AG04450 (cell line): ENCODE measurements at regions not wholly inside any gene's neighbourhood (a gene's known extent, or its start where the extent isn't known, plus 50 kb on each side); places are given as distances from the start of the nearest gene placed in this dataset.
A peak's percentile ranks its signal among the peaks of the same experiment; 100 is the strongest.

ENCODE experiments used
- CTCF ChIA-PET: fragments of 300-600, 350-600 bp; formaldehyde crosslinking; extraction: SDS; loops from one replicate; lab custom pipeline; 2022; ENCODE audit warnings: antibody characterized with exemption, inconsistent platforms; lab: Charles Lee
- POLR2A ChIA-PET: fragments of 350-600 bp; formaldehyde crosslinking; extraction: SDS; loops from one replicate; lab custom pipeline; 2021; ENCODE audit warnings: antibody characterized with exemption, inconsistent platforms; lab: Yijun Ruan, JAX
- DNase-seq: peaks from one replicate; pipeline ENCODE4 v3.0.0-alpha.2; 2011; ENCODE audit warnings: low read depth, low spot score
- H3K27ac ChIP-seq: one replicate; pipeline ENCODE4 v1.5.1; 2012; ENCODE audit warnings: low read depth, low read length, control low read depth
- H3K27me3 ChIP-seq: one replicate; pipeline ENCODE4 v1.6.0; 2012; ENCODE audit warnings: low read length; ENCODE audit not compliant: control insufficient read depth, insufficient read depth
- H3K4me3 ChIP-seq: 2 replicates; pipeline ENCODE4 v1.5.1; 2011; ENCODE audit warnings: mild to moderate bottlenecking, low read depth, low read length, control low read depth
- H3K9me3 ChIP-seq: 2 replicates; pipeline ENCODE4 v1.5.1; 2012; ENCODE audit warnings: low read length; ENCODE audit not compliant: control insufficient read depth, insufficient read depth
- TF ChIP-seq, protein P1 (sequence below): IDR thresholded peaks from 2 replicates; pipeline ENCODE4 v1.5.1; 2011; ENCODE audit warnings: low read depth, low read length, control low read depth, inconsistent platforms

DNA sequence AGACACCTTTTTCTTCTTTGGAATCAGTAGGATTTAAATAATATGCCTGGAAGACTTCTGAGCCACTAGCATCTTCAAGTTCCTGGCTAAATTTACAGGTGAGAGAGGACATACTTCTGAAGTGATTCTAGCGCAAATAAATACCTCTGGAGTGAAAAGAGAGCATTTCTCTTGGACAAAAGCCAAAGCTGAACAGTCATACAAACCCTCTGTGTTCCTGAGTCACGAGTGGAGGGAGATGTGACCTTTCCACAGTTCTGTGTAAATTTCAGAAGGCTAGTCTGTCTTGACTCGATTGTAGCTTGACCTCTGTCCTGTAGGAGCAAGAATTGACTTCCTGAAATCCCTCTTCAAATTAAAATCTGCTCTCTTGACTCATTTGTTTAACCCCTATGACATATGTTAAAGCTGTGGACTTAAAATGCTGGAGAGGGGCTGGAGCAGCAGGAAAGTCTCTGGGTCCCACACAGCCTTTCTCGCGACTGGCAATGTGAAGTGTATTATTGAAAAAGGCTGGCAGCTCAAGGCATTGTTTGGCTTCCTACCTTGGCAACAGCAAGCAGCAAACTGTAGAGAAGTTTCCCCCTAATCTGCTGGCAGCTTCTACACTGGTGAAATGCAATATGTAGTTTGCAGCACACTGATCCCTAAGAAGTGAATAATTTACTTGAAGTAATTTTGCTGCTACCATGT is 79.6 kb upstream of the GCFC2 start:
- Histone ChIP-seq H3K9me3 (no peaks in the 10 kb centered on the region), H3K4me3 (no peak overlapping the region), H3K27me3 (no peaks in the 10 kb centered on the region), H3K27ac (no peak overlapping the region)
- ChIA-PET POLR2A (no interaction called here), CTCF (no interaction called here)
- DNase-seq: no peak
- TF ChIP-seq, protein P1, sequence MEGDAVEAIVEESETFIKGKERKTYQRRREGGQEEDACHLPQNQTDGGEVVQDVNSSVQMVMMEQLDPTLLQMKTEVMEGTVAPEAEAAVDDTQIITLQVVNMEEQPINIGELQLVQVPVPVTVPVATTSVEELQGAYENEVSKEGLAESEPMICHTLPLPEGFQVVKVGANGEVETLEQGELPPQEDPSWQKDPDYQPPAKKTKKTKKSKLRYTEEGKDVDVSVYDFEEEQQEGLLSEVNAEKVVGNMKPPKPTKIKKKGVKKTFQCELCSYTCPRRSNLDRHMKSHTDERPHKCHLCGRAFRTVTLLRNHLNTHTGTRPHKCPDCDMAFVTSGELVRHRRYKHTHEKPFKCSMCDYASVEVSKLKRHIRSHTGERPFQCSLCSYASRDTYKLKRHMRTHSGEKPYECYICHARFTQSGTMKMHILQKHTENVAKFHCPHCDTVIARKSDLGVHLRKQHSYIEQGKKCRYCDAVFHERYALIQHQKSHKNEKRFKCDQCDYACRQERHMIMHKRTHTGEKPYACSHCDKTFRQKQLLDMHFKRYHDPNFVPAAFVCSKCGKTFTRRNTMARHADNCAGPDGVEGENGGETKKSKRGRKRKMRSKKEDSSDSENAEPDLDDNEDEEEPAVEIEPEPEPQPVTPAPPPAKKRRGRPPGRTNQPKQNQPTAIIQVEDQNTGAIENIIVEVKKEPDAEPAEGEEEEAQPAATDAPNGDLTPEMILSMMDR: no peak

DNA sequence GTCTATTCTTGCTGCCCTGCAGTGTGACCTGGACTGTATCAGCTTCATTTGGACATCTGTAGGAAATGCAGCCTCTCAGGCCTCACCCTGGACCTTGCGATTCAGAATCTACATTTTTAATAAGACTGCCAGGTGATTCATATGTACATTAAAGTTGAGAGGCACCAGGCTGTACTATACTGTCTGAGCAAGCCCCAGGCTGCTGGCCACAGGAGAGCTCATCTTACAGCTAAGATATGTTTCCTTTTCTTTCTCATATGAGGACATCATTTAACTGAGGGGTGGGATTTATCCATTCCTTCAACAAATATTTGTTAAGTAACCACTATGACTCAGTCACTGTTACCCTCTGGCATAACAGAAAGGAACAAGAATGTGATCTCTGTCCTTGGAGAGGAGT is 78.2 kb upstream of the GCFC2 start:
- ChIA-PET POLR2A (no interaction called here), CTCF (interaction anchor here (0.6 to 1.6 kb wide), 3 partner anchors 14 to 999 kb away, joined by 3 to 8 read pairs (median 5); no protein-coding TSS in a partner anchor)
- TF ChIP-seq, protein P1: no peak
- H3K27me3 ChIP-seq: no peaks in the 10 kb centered on the region
- no peaks in the 10 kb centered on the region for H3K9me3 ChIP-seq
- no peak for DNase-seq
- H3K4me3 ChIP-seq: no peak overlapping the region
- no peak overlapping the region for H3K27ac ChIP-seq

DNA sequence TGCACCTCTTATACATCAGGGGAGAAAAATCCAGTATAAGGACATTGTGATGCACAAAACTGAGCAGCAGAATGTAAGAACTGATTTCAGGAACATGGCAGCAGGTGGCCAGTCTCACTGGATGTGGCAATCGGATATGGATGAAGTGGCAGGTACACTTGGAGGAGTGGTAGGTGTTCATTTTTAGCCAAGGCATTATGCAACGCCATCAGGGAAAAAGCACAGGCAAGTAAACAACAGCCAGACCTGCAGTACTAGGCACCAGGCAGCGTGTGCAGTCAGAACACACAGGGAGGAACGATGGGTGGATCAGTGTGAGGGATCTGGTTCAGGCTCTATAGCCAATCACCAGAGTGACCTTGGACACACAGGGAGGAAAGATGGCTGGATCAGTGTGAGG is 77.4 kb upstream of the GCFC2 start:
- POLR2A ChIA-PET: no interaction called here
- CTCF ChIA-PET: interaction anchor here (0.6 to 1.6 kb wide), 3 partner anchors 806 to 1000 kb away, joined by 4 to 8 read pairs (median 5); no protein-coding TSS in a partner anchor
- DNase-seq: no peak
- TF ChIP-seq, protein P1: no peak
- Histone ChIP-seq H3K9me3 (no peaks in the 10 kb centered on the region), H3K27me3 (no peaks in the 10 kb centered on the region), H3K27ac (no peak overlapping the region), H3K4me3 (no peak overlapping the region)

DNA sequence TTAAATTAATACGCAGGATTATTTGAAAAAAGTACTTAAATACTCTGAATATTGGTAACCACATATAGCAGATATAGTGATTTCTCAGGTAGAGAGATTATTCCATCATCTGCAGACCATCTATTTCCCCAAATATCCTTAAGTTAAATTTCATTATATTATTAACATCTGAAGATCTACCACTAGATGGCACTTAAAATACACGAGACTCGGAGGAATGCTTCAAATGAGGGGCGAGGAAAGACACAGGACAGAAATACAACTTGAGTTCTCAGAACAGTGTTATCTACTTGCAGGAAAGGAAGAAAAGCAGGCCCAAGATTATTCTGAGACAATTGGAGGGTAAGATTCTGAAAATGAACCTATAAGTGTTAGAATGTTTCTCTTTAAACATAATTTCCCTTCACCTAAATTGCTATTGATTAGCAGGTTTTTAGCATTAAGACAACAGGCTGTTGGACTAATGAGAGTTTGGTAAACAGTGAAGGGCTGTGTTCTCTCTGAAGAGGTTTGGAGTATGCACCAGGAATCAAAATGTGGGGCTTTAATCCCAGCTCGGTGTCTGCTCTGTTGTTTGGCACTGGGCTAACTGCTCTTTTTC is 76.9 kb upstream of the GCFC2 start:
- no peaks in the 10 kb centered on the region for H3K27me3 ChIP-seq
- DNase-seq: no peak
- no peak overlapping the region for H3K27ac ChIP-seq
- H3K4me3 ChIP-seq: no peak overlapping the region
- H3K9me3 ChIP-seq: no peaks in the 10 kb centered on the region
- POLR2A ChIA-PET: no interaction called here
- TF ChIP-seq, protein P1: peak; percentile 65
- CTCF ChIA-PET: interaction anchor here (1.3 to 1.6 kb wide), 4 partner anchors 12 to 813 kb away, joined by 3 to 8 read pairs (median 4); no protein-coding TSS in a partner anchor

DNA sequence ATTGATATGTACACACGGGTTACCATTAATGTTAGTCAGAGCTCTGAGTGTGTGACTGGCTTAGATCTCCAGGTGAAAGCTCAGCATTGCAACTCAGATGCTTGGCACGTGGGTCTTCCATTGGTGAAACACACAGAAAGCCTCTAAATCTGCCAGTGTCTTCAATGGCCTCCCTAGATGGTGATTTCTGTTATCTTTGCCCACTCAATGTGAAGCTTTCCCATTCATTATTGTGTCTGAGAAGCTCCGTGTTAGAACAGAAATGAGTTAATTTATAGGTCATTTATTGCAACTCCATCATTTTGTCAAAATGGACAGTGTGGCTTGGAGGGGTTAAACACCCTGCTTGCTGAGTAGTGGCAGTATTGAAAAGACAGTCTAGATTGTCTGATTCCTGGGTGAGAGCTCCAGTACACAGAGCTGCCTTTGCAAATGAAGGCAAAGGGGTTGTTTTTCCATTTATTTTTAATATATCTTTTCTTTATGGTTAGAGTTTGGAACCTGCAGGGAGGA is 64.7 kb upstream of the GCFC2 start:
- no peak overlapping the region for H3K27ac ChIP-seq

More for the DNA sequence above, 64.7 kb upstream of the GCFC2 start:
- H3K4me3 ChIP-seq: no peak overlapping the region
- no peaks in the 10 kb centered on the region for H3K9me3 ChIP-seq
- ChIA-PET CTCF (interaction anchor here (0.8 to 1.2 kb wide), 2 partner anchors 11 to 14 kb away, joined by 3 read pairs; no protein-coding TSS in a partner anchor), POLR2A (no interaction called here)
- DNase-seq: no peak
- no peaks in the 10 kb centered on the region for H3K27me3 ChIP-seq
- TF ChIP-seq, protein P1: no peak
